H1 (cell line): ENCODE measurements at regions not wholly inside any gene's neighbourhood (a gene's known extent, or its start where the extent isn't known, plus 50 kb on each side); places are given as distances from the start of the nearest gene placed in this dataset.

Source experiments
- CTCF ChIA-PET: fragments of 300-600 bp; sonication (Branson Sonifier 250); formaldehyde crosslinking; loops from one replicate; lab custom pipeline; 2021; ENCODE audit not compliant: partially characterized antibody; lab: Charles Lee
- POLR2A ChIA-PET: fragments of 300-600 bp; sonication (Branson Sonifier 250); formaldehyde crosslinking; loops from one replicate; lab custom pipeline; 2021; ENCODE audit warnings: inconsistent platforms; ENCODE audit not compliant: partially characterized antibody; lab: Charles Lee
- DNase-seq, 2 experiments: peaks; one replicate each; pipeline versions ENCODE4 v3.0.0 to v3.0.0-alpha.2; 2010 to 2022; ENCODE audit warnings: low spot score in 2 of 2, low read depth in 1 of 2, mixed read lengths in 1 of 2
- FAIRE-seq: peaks from 2 replicates; lab custom pipeline; 2011; peaks lifted over from hg19 to GRCh38; lab: Jason Lieb, UNC
- H2AFZ ChIP-seq: 2 replicates; pipeline ENCODE4 v1.8.1; 2012; ENCODE audit warnings: low read length, inconsistent platforms
- H2AK5ac ChIP-seq: 2 replicates; pipeline ENCODE4 v1.6.1; 2013; ENCODE audit warnings: low read depth, low read length
- H2BK120ac ChIP-seq: replicated peaks from 2 replicates; pipeline ENCODE3; 2013; ENCODE audit warnings: low read depth, low read length, inconsistent platforms
- H2BK12ac ChIP-seq: 2 replicates; pipeline ENCODE4 v1.6.1; 2013; ENCODE audit warnings: low read depth, low read length
- H2BK15ac ChIP-seq: 2 replicates; pipeline ENCODE4 v1.6.1; 2013; ENCODE audit warnings: low read length
- H2BK20ac ChIP-seq: 2 replicates; pipeline ENCODE4 v1.6.1; 2013; ENCODE audit warnings: low read length
- H2BK5ac ChIP-seq: 2 replicates; pipeline ENCODE4 v1.6.1; 2013; ENCODE audit warnings: low read depth, low read length
- H3K14ac ChIP-seq: 2 replicates; pipeline ENCODE4 v1.6.1; 2013; ENCODE audit warnings: inconsistent platforms; ENCODE audit not compliant: insufficient read length
- H3K18ac ChIP-seq: 2 replicates; pipeline ENCODE4 v1.6.1; 2013; ENCODE audit warnings: low read length; ENCODE audit errors: extremely low read depth
- H3K23ac ChIP-seq: 2 replicates; pipeline ENCODE4 v1.6.1; 2013; ENCODE audit warnings: inconsistent platforms; ENCODE audit not compliant: insufficient read length
- H3K23me2 ChIP-seq: 2 replicates; pipeline ENCODE4 v1.6.1; 2013; ENCODE audit warnings: low read depth, low read length
- H3K27ac ChIP-seq: 2 replicates; pipeline ENCODE4 v1.6.1; 2011; ENCODE audit warnings: low read depth, low read length, inconsistent platforms
- H3K27me3 ChIP-seq, 4 experiments: replicated peaks in 1 of 4; 1 replicate in 1 of 4; 2 replicates in 3 of 4; pipeline versions ENCODE4 v1.6.1 to v1.8.1; 2011 to 2013; ENCODE audit warnings: low read length in 3 of 4, mild to moderate bottlenecking in 3 of 4, inconsistent platforms in 2 of 4, mixed read lengths in 2 of 4, moderate library complexity in 1 of 4; ENCODE audit not compliant: control insufficient read depth in 3 of 4, insufficient read depth in 3 of 4; ENCODE audit errors: extremely low read depth in 1 of 4
- H3K36me3 ChIP-seq, 4 experiments: 2 replicates each; pipeline versions ENCODE4 v1.6.1 to v1.8.1; 2011 to 2013; ENCODE audit warnings: mild to moderate bottlenecking in 4 of 4, low read length in 3 of 4, moderate library complexity in 2 of 4, control low read depth in 1 of 4, inconsistent platforms in 1 of 4; ENCODE audit not compliant: insufficient read depth in 4 of 4, control insufficient read depth in 2 of 4
- H3K4ac ChIP-seq: replicated peaks from 2 replicates; pipeline ENCODE3; 2013; ENCODE audit warnings: low read length, low read depth, mixed read lengths, inconsistent platforms; ENCODE audit not compliant: insufficient read length
- H3K4me1 ChIP-seq, 4 experiments: replicated peaks in 1 of 4; 1 replicate in 1 of 4; 2 replicates in 3 of 4; pipeline versions ENCODE4 v1.6.1 to v1.8.1; 2011 to 2013; ENCODE audit warnings: low read length in 3 of 4, inconsistent platforms in 2 of 4, mixed read lengths in 1 of 4; ENCODE audit not compliant: insufficient read depth in 4 of 4, control insufficient read depth in 3 of 4
- H3K4me2 ChIP-seq, 2 experiments: 2 replicates each; pipeline versions ENCODE4 v1.6.1 to v1.8.1; 2011 to 2013; ENCODE audit warnings: low read depth in 2 of 2, low read length in 2 of 2, control low read depth in 1 of 2, inconsistent platforms in 1 of 2, mild to moderate bottlenecking in 1 of 2; ENCODE audit not compliant: insufficient read depth in 1 of 2
- H3K4me3 ChIP-seq, 4 experiments: fragments of 200-600, 300-600 bp in 1 of 4; sonication (generic), shearing (Covaris generic), sonication (Bioruptor Twin) in 1 of 4; 2 replicates each; pipeline versions ENCODE4 v1.5.1 to v1.8.1; 2011 to 2016; ENCODE audit warnings: low read length in 4 of 4, low read depth in 3 of 4, control low read depth in 2 of 4, inconsistent platforms in 2 of 4, mild to moderate bottlenecking in 2 of 4, mixed read lengths in 1 of 4, moderate library complexity in 1 of 4; ENCODE audit not compliant: insufficient read depth in 2 of 4; ENCODE audit errors: extremely low read depth in 1 of 4
- H3K56ac ChIP-seq: replicated peaks from 2 replicates; pipeline ENCODE3; 2013; ENCODE audit warnings: low read depth, mild to moderate bottlenecking, mixed read lengths, low read length, inconsistent platforms; ENCODE audit not compliant: insufficient read length
- H3K79me1 ChIP-seq: 2 replicates; pipeline ENCODE4 v1.6.1; 2013; ENCODE audit warnings: low read depth, low read length, control low read depth
- H3K79me2 ChIP-seq, 2 experiments: 2 replicates each; pipeline versions ENCODE4 v1.6.1 to v1.8.1; 2012 to 2013; ENCODE audit warnings: low read length in 2 of 2, mild to moderate bottlenecking in 2 of 2, inconsistent platforms in 1 of 2; ENCODE audit not compliant: insufficient read depth in 2 of 2, control insufficient read depth in 1 of 2
- H3K9ac ChIP-seq, 4 experiments: replicated peaks in 1 of 4; 1 replicate in 1 of 4; 2 replicates in 3 of 4; pipeline versions ENCODE4 v1.6.1 to v1.8.1; 2011 to 2013; ENCODE audit warnings: low read depth in 3 of 4, low read length in 3 of 4, control low read depth in 2 of 4, mild to moderate bottlenecking in 2 of 4, moderate library complexity in 2 of 4, inconsistent platforms in 1 of 4; ENCODE audit errors: extremely low read depth in 1 of 4
- H3K9me3 ChIP-seq, 2 experiments: 2 replicates each; pipeline versions ENCODE4 v1.6.1 to v1.8.1; 2012 to 2013; ENCODE audit warnings: mild to moderate bottlenecking in 2 of 2, moderate library complexity in 2 of 2, control low read depth in 1 of 2, inconsistent platforms in 1 of 2, low read depth in 1 of 2, low read length in 1 of 2, mixed read lengths in 1 of 2; ENCODE audit not compliant: insufficient read depth in 2 of 2
- H4K20me1 ChIP-seq, 2 experiments: replicated peaks in 1 of 2; 2 replicates each; pipeline versions ENCODE3 to v1.8.1; 2011 to 2013; ENCODE audit warnings: inconsistent platforms in 2 of 2, low read length in 2 of 2, mild to moderate bottlenecking in 1 of 2; ENCODE audit not compliant: insufficient read depth in 2 of 2, control insufficient read depth in 1 of 2
- H4K5ac ChIP-seq: 2 replicates; pipeline ENCODE4 v1.6.1; 2013; ENCODE audit warnings: low read length, low read depth, mixed read lengths, inconsistent platforms; ENCODE audit not compliant: insufficient read length
- H4K8ac ChIP-seq: 2 replicates; pipeline ENCODE4 v1.8.0; 2013; ENCODE audit warnings: mild to moderate bottlenecking, moderate library complexity, low read length, inconsistent platforms; ENCODE audit not compliant: insufficient read depth; ENCODE audit errors: extremely low read depth
- H4K91ac ChIP-seq: replicated peaks from 2 replicates; pipeline ENCODE3; 2013; ENCODE audit warnings: low read length, mixed read lengths, inconsistent platforms; ENCODE audit not compliant: insufficient read length
- CBX5 ChIP-seq: fragments of 300-800, 300-1000 bp; sonication (generic); IDR thresholded peaks from 2 replicates; pipeline ENCODE4 v1.7.1; 2016; ENCODE audit warnings: antibody characterized with exemption, low read length, low read depth
- CTBP2 ChIP-seq: IDR thresholded peaks from 2 replicates; pipeline ENCODE4 v1.7.0; 2011; ENCODE audit warnings: borderline replicate concordance, mild to moderate bottlenecking, moderate library complexity, mixed read lengths, low read length; ENCODE audit not compliant: insufficient read depth, insufficient read length
- FOSL1 ChIP-seq: IDR thresholded peaks from 2 replicates; pipeline ENCODE4 v1.6.1; 2011; ENCODE audit warnings: mild to moderate bottlenecking, low read depth, low read length, moderate library complexity; ENCODE audit not compliant: insufficient read depth
- GABPA ChIP-seq: IDR thresholded peaks from 2 replicates; pipeline ENCODE4 v1.6.1; 2011; ENCODE audit warnings: mild to moderate bottlenecking, low read length, moderate library complexity, borderline replicate concordance; ENCODE audit not compliant: insufficient read depth
- HDAC2 ChIP-seq, 2 experiments: fragments of 300-600 bp in 1 of 2; sonication (generic) in 1 of 2; IDR thresholded peaks; 2 replicates each; pipeline ENCODE4 v1.6.1; 2011 to 2012; ENCODE audit warnings: low read depth in 2 of 2, low read length in 2 of 2, mild to moderate bottlenecking in 2 of 2, moderate library complexity in 2 of 2, borderline replicate concordance in 1 of 2, inconsistent platforms in 1 of 2
- RAD21 ChIP-seq, 2 experiments: IDR thresholded peaks in 1 of 2; conservative IDR thresholded peaks in 1 of 2; 2 replicates each; pipeline ENCODE4 v1.6.1; 2011; ENCODE audit warnings: low read depth in 2 of 2, low read length in 2 of 2, improper control_type of control experiment in 1 of 2, inconsistent platforms in 1 of 2, mild to moderate bottlenecking in 1 of 2, moderate library complexity in 1 of 2
- SIN3A ChIP-seq, 2 experiments: IDR thresholded peaks in 1 of 2; conservative IDR thresholded peaks in 1 of 2; 2 replicates each; pipeline ENCODE4 v1.6.1; 2011 to 2012; ENCODE audit warnings: low read length in 2 of 2, improper control_type of control experiment in 1 of 2, low read depth in 1 of 2, mild to moderate bottlenecking in 1 of 2
- WGBS, 2 experiments: shearing (Covaris generic) in 1 of 2; methylation state at CpG; one replicate each; pipeline versions ENCODE4 v1.1.6 to v1.1.7; 2013 to 2015; ENCODE audit warnings: low lambda C conversion rate in 2 of 2, mixed read lengths in 2 of 2, inconsistent platforms in 1 of 2, low coverage in 1 of 2, missing lambda C conversion rate in 1 of 2; ENCODE audit not compliant: insufficient replicate concordance in 2 of 2, insufficient coverage in 1 of 2, insufficient read length in 1 of 2; ENCODE audit errors: extremely low coverage in 1 of 2, missing lambda C conversion rate in 1 of 2; 5-methylcytosine and 5-hydroxymethylcytosine counted together
- TF ChIP-seq, protein P1 (sequence below), 3 experiments: IDR thresholded peaks; 1 replicate in 2 of 3; 2 replicates in 1 of 3; pipeline versions ENCODE4 v1.5.1 to v1.6.1; 2011; ENCODE audit warnings: low read length in 3 of 3, mild to moderate bottlenecking in 3 of 3, inconsistent platforms in 2 of 3, low read depth in 1 of 3, moderate library complexity in 1 of 3; ENCODE audit not compliant: insufficient read depth in 1 of 3; ENCODE audit errors: control extremely low read depth in 1 of 3

DNA sequence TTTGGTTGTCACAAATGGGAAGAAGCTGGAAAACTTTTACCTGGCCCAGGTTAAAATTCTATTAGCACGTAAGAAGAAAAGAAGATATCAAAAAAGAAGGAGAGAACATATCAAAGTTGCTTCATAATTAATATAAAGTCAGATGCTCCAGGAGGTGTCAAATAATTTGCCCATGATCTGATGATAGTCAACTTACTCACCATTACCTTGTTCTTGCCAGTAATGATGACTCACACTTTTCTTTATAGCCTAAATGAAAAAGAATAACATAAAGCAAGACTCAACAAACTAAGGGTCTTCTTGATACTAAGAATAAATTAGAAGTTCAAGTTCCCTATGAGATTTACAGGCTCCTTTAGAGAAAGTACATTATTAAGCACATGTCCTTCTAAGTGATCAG is 580.4 kb downstream of the TTLL7 start:
- H3K23me2 ChIP-seq, result no peaks in the 10 kb centered on the region
- H3K4me2 ChIP-seq, result no peak overlapping the region
- no peak overlapping the region for H3K9ac ChIP-seq
- POLR2A ChIA-PET, result no interaction called here
- H3K27me3 ChIP-seq, result no peaks in the 10 kb centered on the region
- CTCF ChIA-PET, result no interaction called here
- H3K9me3 ChIP-seq, result no peaks in the 10 kb centered on the region
- H2BK12ac ChIP-seq, result no peak overlapping the region
- no peak overlapping the region for H3K4me3 ChIP-seq
- DNase-seq, result no peak
- no peak overlapping the region for H3K23ac ChIP-seq
- no peak overlapping the region for H2BK120ac ChIP-seq
- H3K18ac ChIP-seq, result no peak overlapping the region
- H2AK5ac ChIP-seq, result no peak overlapping the region
- H3K4me1 ChIP-seq, result no peaks in the 10 kb centered on the region
- H3K14ac ChIP-seq, result no peak overlapping the region
- H3K79me1 ChIP-seq, result no peaks in the 10 kb centered on the region
- no peak overlapping the region for H3K56ac ChIP-seq
- H4K91ac ChIP-seq, result no peak overlapping the region
- H4K8ac ChIP-seq, result no peak overlapping the region
- H2BK5ac ChIP-seq, result no peak overlapping the region
- 100% methylated on average over 1 of the region's 1 CpG; no CpG with 5 or more reads in 1 of the 2 experiments for WGBS, 2 experiments
- H3K36me3 ChIP-seq, result no peaks in the 10 kb centered on the region
- no peak overlapping the region for H4K5ac ChIP-seq
- H2BK15ac ChIP-seq, result no peak overlapping the region
- no peak overlapping the region for H3K27ac ChIP-seq
- no peaks in the 10 kb centered on the region for H3K79me2 ChIP-seq
- H2AFZ ChIP-seq, result no peak overlapping the region
- no peak overlapping the region for H2BK20ac ChIP-seq
- no peak for FAIRE-seq
- H3K4ac ChIP-seq, result no peak overlapping the region
- no peaks in the 10 kb centered on the region for H4K20me1 ChIP-seq
- TF ChIP-seq HDAC2 (IDR thresholded peaks at IDR 0.05; ENCODE audit: borderline replicate concordance in 1 of 2, low read depth in 2 of 2, low read length in 2 of 2) (no peak), GABPA (no peak), FOSL1 (no peak), CTBP2 (no peak), RAD21 (IDR thresholded peaks at IDR 0.05 in 1 of 2, conservative IDR thresholded peaks at IDR 0.05 in 1 of 2; ENCODE audit: low read depth in 2 of 2, low read length in 2 of 2) (no peak), SIN3A (conservative IDR thresholded peaks at IDR 0.05 in 1 of 2, IDR thresholded peaks at IDR 0.05 in 1 of 2; ENCODE audit: low read depth in 1 of 2, low read length in 2 of 2) (no peak), CBX5 (no peak)
- TF ChIP-seq, protein P1, sequence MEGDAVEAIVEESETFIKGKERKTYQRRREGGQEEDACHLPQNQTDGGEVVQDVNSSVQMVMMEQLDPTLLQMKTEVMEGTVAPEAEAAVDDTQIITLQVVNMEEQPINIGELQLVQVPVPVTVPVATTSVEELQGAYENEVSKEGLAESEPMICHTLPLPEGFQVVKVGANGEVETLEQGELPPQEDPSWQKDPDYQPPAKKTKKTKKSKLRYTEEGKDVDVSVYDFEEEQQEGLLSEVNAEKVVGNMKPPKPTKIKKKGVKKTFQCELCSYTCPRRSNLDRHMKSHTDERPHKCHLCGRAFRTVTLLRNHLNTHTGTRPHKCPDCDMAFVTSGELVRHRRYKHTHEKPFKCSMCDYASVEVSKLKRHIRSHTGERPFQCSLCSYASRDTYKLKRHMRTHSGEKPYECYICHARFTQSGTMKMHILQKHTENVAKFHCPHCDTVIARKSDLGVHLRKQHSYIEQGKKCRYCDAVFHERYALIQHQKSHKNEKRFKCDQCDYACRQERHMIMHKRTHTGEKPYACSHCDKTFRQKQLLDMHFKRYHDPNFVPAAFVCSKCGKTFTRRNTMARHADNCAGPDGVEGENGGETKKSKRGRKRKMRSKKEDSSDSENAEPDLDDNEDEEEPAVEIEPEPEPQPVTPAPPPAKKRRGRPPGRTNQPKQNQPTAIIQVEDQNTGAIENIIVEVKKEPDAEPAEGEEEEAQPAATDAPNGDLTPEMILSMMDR (IDR thresholded peaks at IDR 0.05; ENCODE audit: control extremely low read depth in 1 of 3, insufficient read depth in 1 of 3, low read depth in 1 of 3, low read length in 3 of 3), result no peak
